ENCODE measurements at regions not wholly inside any gene's neighbourhood (a gene's known extent, or its start where the extent isn't known, plus 50 kb on each side); places are given as distances from the start of the nearest gene placed in this dataset.

DNA sequence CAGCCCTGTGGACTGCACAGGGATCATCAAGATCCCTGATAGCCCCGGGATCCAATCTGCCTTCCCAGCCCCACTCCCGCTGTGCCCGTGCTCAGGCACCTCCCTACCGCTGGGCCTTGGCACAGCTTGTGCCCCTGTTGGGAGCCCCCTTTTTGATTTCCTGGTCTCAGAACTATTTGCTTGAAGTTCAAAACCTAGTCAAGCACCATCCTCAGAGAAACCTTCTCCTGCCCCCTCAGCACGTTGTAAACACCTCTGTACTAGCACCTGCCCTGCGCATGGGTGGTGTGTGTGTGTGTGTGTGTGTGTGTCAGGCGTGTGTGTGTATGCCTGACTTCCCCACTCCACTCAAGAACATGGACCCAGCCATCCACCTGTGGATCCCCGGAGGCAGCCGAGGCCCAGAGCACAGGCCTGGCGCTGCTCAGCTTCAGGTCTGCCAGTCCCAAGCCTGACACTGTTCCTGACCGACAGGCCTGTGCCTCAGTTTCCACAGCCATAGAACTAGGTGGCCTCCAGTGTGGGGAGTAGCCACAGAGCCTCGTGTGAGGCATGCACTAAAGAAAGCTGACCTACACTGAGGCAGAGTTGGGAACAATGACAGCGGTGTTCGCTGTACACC, 65.5 kb downstream of the ADRA2C start:
- ATAC-seq = no peak

- ATAC-seq = no peak
These were observed 66.5 kb downstream of the ADRA2C start for GRCh38 chr4:3832536-3833220.

DNA sequence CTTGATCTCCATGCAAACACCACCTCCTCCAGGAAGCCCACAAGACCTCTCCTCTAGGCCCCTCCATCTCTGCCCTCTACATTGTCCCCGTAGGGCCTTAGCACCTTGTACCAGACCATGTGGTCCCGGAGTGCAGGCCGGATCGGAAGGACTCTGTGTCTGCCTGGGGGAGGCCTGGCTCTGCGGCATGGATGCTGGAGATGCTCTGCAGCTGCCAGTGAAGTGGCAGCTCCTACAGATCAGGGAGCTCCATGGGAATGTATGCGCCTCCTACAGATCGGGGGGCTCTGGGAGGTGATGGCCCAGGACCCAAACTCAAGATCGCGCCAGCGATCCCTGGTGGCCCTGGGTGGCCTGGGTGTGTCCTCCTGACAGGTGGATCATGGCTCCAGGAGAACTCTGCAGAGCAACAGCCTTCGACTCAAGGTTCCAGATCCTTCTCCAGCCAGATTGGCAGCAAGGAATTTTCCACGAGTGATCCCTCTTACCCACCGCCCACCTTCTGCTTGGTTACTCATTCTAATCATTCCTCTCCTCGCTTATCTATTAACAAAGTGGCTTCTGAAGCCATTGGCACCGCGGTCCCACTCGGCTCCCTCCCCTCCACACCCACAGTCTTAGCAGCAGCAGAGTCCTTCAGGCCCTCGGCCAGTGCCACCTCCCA, 67.3 kb downstream of the ADRA2C start:
- no peak for ATAC-seq

GRCh38 chr4:3834186-3834662, 68.0 kb downstream of the ADRA2C start:
- ATAC-seq = no peak

DNA sequence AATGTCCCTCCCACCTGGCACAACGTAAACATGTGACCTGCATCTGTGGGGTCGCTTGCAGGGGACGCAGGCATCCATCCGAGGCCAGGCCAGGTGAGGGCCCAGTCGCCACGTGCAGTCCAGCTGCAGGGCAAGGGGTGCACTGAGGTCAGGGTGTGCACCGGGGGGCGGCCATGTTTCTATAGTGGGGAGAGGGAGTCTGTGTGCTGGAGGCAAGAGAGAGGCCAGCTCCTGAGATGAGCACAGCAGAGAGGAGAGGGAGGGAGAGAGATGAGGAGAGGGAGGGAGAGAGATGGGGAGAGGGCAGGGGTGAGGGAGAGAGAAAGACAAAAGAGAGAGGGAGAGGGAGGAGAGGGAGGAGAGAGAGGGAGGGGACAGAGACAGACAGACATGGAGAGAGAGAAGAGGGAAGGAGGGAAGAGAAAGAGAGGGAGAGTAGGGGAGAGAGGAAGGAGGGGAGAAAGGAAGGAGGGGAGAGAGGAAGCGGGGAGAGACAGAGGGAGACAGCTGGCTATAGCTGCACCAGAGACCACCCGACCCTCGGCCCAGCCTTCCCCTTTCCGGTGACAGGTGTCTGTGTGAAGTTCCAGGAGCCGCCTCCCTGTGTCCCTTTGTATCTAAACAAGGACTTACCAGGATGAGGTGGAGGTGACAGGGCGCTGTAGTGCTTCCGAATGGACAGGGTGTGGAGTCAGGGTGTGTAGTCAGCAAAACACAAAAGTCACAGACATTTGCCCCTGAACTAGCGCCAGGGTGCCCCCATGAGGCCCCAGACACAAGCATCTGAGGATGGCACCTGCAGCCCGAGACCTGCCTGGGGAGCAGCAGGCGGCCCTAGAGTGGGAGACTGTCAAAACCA, 68.7 kb downstream of the ADRA2C start:
- ATAC-seq = no peak

GRCh38 chr4:3835527-3836405, 69.6 kb downstream of the ADRA2C start:
- no peak for ATAC-seq

- no peak for ATAC-seq
These were observed 70.2 kb downstream of the ADRA2C start for GRCh38 chr4:3836406-3836755.

DNA sequence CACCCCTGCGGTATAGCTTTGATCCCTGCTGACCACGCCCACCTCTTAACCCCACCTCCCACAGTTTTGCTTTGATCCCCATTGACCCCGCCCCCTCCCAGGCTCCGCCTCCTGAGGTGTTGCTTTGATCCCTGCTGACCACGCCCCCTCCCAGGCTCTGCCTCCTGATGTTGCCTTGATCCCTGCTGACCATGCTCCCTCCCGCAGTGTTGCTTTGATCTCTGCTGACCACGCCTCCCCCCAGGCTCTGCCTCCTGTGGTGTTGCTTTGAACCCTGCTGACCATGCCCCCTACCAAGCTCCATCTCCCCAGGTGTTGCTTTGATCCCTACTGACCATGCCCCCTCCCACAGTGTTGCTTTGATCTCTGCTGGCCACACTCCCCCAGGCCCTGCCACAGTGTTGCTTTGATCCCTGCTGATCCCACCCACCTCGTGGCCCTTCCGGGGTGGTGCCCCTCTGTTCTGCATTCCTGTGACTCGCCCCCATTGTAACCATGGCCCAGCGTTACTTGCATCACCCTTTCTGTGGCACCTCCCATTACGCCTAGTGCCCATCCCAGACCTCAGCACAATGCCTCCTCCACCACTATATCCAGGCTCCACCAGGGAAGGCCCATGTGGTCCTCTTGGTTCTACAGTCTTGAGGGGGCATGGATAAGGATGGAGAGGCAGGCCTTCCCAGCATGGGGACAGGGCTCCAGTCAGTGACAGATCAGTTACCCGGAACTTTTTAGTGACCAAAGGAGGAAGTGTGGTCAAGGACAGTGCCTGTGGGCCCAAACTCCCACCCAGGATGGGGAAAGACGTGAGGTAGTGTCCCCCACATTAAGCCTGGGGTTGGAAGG, 70.8 kb downstream of the ADRA2C start:
- ATAC-seq = no peak

DNA sequence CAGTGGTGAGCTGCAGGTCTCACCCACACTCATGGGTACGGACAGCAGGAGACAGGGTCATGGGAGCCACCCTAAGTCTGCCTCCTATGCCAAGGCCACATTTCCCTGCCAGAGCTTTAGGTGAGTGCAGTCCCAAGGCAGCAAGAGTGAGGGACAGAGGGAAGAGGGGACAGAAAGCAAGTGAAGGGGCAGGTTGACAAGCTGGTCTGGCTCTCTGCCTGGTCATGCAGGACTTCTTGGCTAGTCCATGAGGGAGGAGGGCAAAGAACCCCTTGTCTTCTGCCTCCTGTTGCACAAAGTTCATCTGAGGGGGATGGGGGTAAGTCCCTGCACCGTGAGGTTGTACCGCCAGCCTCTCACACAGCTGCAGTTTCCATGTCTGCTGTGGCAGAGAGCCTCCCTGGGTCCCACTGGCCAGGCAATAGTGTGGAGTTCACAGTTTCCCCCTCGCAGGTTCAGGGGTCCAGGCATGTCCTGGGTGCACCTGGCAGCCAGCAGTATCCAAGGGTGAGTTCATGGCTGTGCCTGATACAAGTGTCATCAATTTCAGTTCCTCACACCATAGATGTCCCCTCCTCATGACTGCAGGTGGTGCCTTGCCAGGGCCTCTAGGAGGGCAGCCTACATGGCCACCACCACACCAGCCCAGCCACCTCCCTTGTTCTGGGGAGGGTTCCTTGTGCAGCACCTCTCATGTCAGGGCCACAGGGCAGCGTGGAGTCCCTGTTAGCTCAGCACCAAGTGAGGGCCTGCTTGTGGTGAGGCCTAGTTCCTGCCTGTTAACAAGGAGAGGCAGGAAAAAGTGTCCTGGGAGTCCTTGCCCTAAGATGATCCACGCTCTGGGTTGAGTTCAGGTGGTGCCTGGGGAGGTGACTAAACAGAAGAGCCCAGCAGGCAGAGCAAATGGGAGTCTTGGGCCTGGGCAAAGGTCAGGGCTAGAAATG, 72.5 kb downstream of the ADRA2C start:
- no peak for ATAC-seq

GRCh38 chr4:3845094-3845743, 79.0 kb downstream of the ADRA2C start:
- no peak for ATAC-seq

- no peak for ATAC-seq
These were observed 79.7 kb downstream of the ADRA2C start for GRCh38 chr4:3845744-3846429.

DNA sequence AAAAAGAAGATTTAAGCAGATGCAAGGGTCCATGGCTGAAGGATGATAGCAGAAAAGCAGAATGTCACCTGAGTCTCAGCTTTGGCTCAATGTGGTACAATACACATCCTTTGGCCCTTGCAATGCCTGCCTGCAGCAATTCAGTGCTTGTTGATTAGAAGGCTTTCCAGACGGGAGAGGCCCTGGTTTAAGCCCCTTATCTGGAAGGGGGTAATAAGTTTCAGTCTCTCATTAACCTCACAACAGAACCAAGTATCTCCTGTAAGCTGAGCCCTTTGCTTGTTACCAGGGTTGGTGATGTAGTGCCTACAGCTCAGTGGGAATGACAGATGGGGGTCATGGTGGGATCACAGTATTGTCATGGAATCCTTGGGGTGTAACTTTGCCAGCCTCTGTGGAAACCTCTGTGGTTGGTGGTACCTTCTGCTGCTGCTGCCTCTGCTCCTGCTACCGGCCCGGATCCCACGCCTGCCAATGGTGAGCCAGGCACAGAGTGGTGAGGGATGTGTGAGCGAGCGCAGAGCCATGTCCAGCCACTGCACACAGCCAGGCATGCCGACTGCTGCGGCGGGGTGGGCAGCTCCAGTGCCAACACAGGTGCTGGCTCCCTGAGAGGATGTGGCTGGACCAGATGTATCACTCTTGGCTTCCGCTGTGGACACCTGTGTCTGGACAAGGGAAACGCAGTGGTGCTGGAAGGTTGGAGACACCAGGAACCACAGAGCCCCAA, 81.2 kb downstream of the ADRA2C start:
- no peak for ATAC-seq

DNA sequence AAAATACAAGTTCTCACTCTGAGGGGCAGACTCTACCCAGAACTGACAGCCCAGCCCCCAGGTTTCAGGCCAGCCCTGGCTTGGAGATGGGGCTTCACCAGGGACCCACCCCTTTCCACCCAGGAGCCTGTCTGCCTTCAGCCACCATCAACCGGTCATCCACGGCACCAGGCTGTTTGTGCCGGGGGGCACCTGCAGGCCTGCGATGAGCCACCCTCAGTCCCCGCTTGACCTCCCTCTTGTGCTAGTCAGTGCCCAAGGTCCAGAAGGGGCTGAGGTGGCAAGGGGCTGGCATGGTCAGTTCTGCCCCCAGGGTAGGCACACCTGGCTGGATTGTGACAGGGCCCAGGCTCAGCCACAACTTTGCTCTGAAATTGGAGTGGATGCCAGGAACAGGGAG, 82.1 kb downstream of the ADRA2C start:
- ATAC-seq = no peak

DNA sequence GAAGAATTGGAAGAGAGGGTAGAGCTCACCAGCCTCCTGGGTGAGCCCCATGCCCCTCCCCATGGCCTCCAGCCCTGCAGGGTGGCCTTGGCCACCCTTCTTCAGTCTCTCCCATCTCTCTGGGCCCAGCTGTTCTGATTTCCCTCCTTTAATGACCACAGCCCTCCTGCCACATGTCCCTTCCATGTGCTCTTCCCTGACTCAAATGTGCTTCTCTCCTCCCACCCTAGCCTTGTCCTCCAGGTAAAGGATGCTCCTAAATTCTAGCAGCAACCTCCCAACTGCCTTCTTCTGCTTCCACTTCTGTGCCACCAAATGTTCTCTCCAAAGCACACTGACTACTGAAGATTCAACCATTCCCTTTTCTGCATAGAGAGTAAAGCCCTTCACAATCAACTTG, 83.0 kb downstream of the ADRA2C start:
- ATAC-seq = no peak

DNA sequence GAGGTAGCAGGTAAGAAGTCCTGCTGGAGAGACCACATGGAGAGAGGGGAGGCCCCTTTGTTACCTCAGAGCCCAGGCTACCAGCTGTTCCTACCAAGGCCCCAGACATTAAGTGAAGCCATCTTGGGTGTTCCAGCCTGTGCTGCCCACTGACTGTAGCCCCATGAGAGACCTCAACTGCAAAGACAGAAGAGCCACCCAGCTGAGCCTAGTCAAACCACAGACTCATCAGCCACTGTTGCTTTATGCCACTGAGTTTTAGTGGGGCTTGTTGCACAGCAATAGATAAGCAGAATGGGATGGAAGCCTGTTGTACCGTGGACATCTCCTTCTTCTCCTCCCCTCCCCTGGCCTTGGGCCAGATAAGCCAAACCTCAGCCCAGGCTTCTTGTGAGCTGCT, 83.9 kb downstream of the ADRA2C start:
- no peak for ATAC-seq

- no peak for ATAC-seq
These were observed 85.0 kb downstream of the ADRA2C start for GRCh38 chr4:3851211-3851610.

DNA sequence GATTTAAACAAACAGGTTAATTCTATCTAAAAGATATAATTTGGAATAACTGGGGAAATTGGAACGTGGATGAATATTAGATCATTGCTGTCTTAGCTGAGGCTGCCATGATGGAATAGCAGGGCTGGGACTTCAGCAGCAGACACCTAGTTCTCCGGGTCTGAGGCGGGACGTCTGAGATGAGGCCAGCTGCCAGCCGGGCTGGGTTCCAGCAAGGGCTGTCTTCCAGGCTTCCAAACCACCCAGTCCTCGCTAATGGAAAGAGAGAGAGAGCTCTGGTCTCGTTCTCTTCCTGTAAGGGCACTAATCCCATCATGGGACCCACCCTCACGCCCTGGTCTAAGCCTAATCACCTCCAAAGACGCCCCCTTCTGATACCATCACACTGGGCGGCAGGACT, 85.7 kb downstream of the ADRA2C start:
- ATAC-seq = no peak

DNA sequence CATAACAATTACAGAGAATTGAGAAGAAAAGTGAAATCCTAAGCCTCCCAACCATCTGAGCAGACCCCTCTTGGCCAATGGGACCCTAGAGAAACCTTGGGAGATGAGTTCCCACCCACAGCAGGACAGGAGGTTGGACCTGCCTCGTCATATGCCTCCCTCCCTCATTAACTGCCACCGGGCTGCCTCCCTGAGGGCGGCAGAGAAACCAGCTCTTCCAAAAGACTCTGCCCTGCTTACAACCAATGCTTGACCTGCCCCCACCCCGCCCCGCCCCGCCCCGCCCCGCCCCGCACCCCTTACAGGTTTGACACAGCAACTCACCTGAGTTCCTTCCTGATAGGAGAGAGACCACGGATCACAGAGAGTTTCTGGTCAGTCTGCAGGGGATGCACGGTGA, 86.1 kb downstream of the ADRA2C start:
- ATAC-seq = no peak
